H1 (cell line): ENCODE measurements at regions not wholly inside any gene's neighbourhood (a gene's known extent, or its start where the extent isn't known, plus 50 kb on each side); places are given as distances from the start of the nearest gene placed in this dataset.

Experiments used
- CTCF ChIA-PET: fragments of 300-600 bp; sonication (Branson Sonifier 250); formaldehyde crosslinking; loops from one replicate; lab custom pipeline; 2021; ENCODE audit not compliant: partially characterized antibody; lab: Charles Lee
- POLR2A ChIA-PET: fragments of 300-600 bp; sonication (Branson Sonifier 250); formaldehyde crosslinking; loops from one replicate; lab custom pipeline; 2021; ENCODE audit warnings: inconsistent platforms; ENCODE audit not compliant: partially characterized antibody; lab: Charles Lee
- DNase-seq, 2 experiments: peaks; one replicate each; pipeline versions ENCODE4 v3.0.0 to v3.0.0-alpha.2; 2010 to 2022; ENCODE audit warnings: low spot score in 2 of 2, low read depth in 1 of 2, mixed read lengths in 1 of 2
- FAIRE-seq: peaks from 2 replicates; lab custom pipeline; 2011; peaks lifted over from hg19 to GRCh38; lab: Jason Lieb, UNC
- H2AFZ ChIP-seq: 2 replicates; pipeline ENCODE4 v1.8.1; 2012; ENCODE audit warnings: low read length, inconsistent platforms
- H2AK5ac ChIP-seq: 2 replicates; pipeline ENCODE4 v1.6.1; 2013; ENCODE audit warnings: low read depth, low read length
- H2BK120ac ChIP-seq: replicated peaks from 2 replicates; pipeline ENCODE3; 2013; ENCODE audit warnings: low read depth, low read length, inconsistent platforms
- H2BK12ac ChIP-seq: 2 replicates; pipeline ENCODE4 v1.6.1; 2013; ENCODE audit warnings: low read depth, low read length
- H2BK15ac ChIP-seq: 2 replicates; pipeline ENCODE4 v1.6.1; 2013; ENCODE audit warnings: low read length
- H2BK20ac ChIP-seq: 2 replicates; pipeline ENCODE4 v1.6.1; 2013; ENCODE audit warnings: low read length
- H2BK5ac ChIP-seq: 2 replicates; pipeline ENCODE4 v1.6.1; 2013; ENCODE audit warnings: low read depth, low read length
- H3K14ac ChIP-seq: 2 replicates; pipeline ENCODE4 v1.6.1; 2013; ENCODE audit warnings: inconsistent platforms; ENCODE audit not compliant: insufficient read length
- H3K18ac ChIP-seq: 2 replicates; pipeline ENCODE4 v1.6.1; 2013; ENCODE audit warnings: low read length; ENCODE audit errors: extremely low read depth
- H3K23ac ChIP-seq: 2 replicates; pipeline ENCODE4 v1.6.1; 2013; ENCODE audit warnings: inconsistent platforms; ENCODE audit not compliant: insufficient read length
- H3K23me2 ChIP-seq: 2 replicates; pipeline ENCODE4 v1.6.1; 2013; ENCODE audit warnings: low read depth, low read length
- H3K27ac ChIP-seq: 2 replicates; pipeline ENCODE4 v1.6.1; 2011; ENCODE audit warnings: low read depth, low read length, inconsistent platforms
- H3K27me3 ChIP-seq, 4 experiments: replicated peaks in 1 of 4; 1 replicate in 1 of 4; 2 replicates in 3 of 4; pipeline versions ENCODE4 v1.6.1 to v1.8.1; 2011 to 2013; ENCODE audit warnings: low read length in 3 of 4, mild to moderate bottlenecking in 3 of 4, inconsistent platforms in 2 of 4, mixed read lengths in 2 of 4, moderate library complexity in 1 of 4; ENCODE audit not compliant: control insufficient read depth in 3 of 4, insufficient read depth in 3 of 4; ENCODE audit errors: extremely low read depth in 1 of 4
- H3K36me3 ChIP-seq, 4 experiments: 2 replicates each; pipeline versions ENCODE4 v1.6.1 to v1.8.1; 2011 to 2013; ENCODE audit warnings: mild to moderate bottlenecking in 4 of 4, low read length in 3 of 4, moderate library complexity in 2 of 4, control low read depth in 1 of 4, inconsistent platforms in 1 of 4; ENCODE audit not compliant: insufficient read depth in 4 of 4, control insufficient read depth in 2 of 4
- H3K4ac ChIP-seq: replicated peaks from 2 replicates; pipeline ENCODE3; 2013; ENCODE audit warnings: low read length, low read depth, mixed read lengths, inconsistent platforms; ENCODE audit not compliant: insufficient read length
- H3K4me1 ChIP-seq, 4 experiments: replicated peaks in 1 of 4; 1 replicate in 1 of 4; 2 replicates in 3 of 4; pipeline versions ENCODE4 v1.6.1 to v1.8.1; 2011 to 2013; ENCODE audit warnings: low read length in 3 of 4, inconsistent platforms in 2 of 4, mixed read lengths in 1 of 4; ENCODE audit not compliant: insufficient read depth in 4 of 4, control insufficient read depth in 3 of 4
- H3K4me2 ChIP-seq, 2 experiments: 2 replicates each; pipeline versions ENCODE4 v1.6.1 to v1.8.1; 2011 to 2013; ENCODE audit warnings: low read depth in 2 of 2, low read length in 2 of 2, control low read depth in 1 of 2, inconsistent platforms in 1 of 2, mild to moderate bottlenecking in 1 of 2; ENCODE audit not compliant: insufficient read depth in 1 of 2
- H3K4me3 ChIP-seq, 4 experiments: fragments of 200-600, 300-600 bp in 1 of 4; sonication (generic), shearing (Covaris generic), sonication (Bioruptor Twin) in 1 of 4; 2 replicates each; pipeline versions ENCODE4 v1.5.1 to v1.8.1; 2011 to 2016; ENCODE audit warnings: low read length in 4 of 4, low read depth in 3 of 4, control low read depth in 2 of 4, inconsistent platforms in 2 of 4, mild to moderate bottlenecking in 2 of 4, mixed read lengths in 1 of 4, moderate library complexity in 1 of 4; ENCODE audit not compliant: insufficient read depth in 2 of 4; ENCODE audit errors: extremely low read depth in 1 of 4
- H3K56ac ChIP-seq: replicated peaks from 2 replicates; pipeline ENCODE3; 2013; ENCODE audit warnings: low read depth, mild to moderate bottlenecking, mixed read lengths, low read length, inconsistent platforms; ENCODE audit not compliant: insufficient read length
- H3K79me1 ChIP-seq: 2 replicates; pipeline ENCODE4 v1.6.1; 2013; ENCODE audit warnings: low read depth, low read length, control low read depth
- H3K79me2 ChIP-seq, 2 experiments: 2 replicates each; pipeline versions ENCODE4 v1.6.1 to v1.8.1; 2012 to 2013; ENCODE audit warnings: low read length in 2 of 2, mild to moderate bottlenecking in 2 of 2, inconsistent platforms in 1 of 2; ENCODE audit not compliant: insufficient read depth in 2 of 2, control insufficient read depth in 1 of 2
- H3K9ac ChIP-seq, 4 experiments: replicated peaks in 1 of 4; 1 replicate in 1 of 4; 2 replicates in 3 of 4; pipeline versions ENCODE4 v1.6.1 to v1.8.1; 2011 to 2013; ENCODE audit warnings: low read depth in 3 of 4, low read length in 3 of 4, control low read depth in 2 of 4, mild to moderate bottlenecking in 2 of 4, moderate library complexity in 2 of 4, inconsistent platforms in 1 of 4; ENCODE audit errors: extremely low read depth in 1 of 4
- H3K9me3 ChIP-seq, 2 experiments: 2 replicates each; pipeline versions ENCODE4 v1.6.1 to v1.8.1; 2012 to 2013; ENCODE audit warnings: mild to moderate bottlenecking in 2 of 2, moderate library complexity in 2 of 2, control low read depth in 1 of 2, inconsistent platforms in 1 of 2, low read depth in 1 of 2, low read length in 1 of 2, mixed read lengths in 1 of 2; ENCODE audit not compliant: insufficient read depth in 2 of 2
- H4K20me1 ChIP-seq, 2 experiments: replicated peaks in 1 of 2; 2 replicates each; pipeline versions ENCODE3 to v1.8.1; 2011 to 2013; ENCODE audit warnings: inconsistent platforms in 2 of 2, low read length in 2 of 2, mild to moderate bottlenecking in 1 of 2; ENCODE audit not compliant: insufficient read depth in 2 of 2, control insufficient read depth in 1 of 2
- H4K5ac ChIP-seq: 2 replicates; pipeline ENCODE4 v1.6.1; 2013; ENCODE audit warnings: low read length, low read depth, mixed read lengths, inconsistent platforms; ENCODE audit not compliant: insufficient read length
- H4K8ac ChIP-seq: 2 replicates; pipeline ENCODE4 v1.8.0; 2013; ENCODE audit warnings: mild to moderate bottlenecking, moderate library complexity, low read length, inconsistent platforms; ENCODE audit not compliant: insufficient read depth; ENCODE audit errors: extremely low read depth
- H4K91ac ChIP-seq: replicated peaks from 2 replicates; pipeline ENCODE3; 2013; ENCODE audit warnings: low read length, mixed read lengths, inconsistent platforms; ENCODE audit not compliant: insufficient read length
- CBX5 ChIP-seq: fragments of 300-800, 300-1000 bp; sonication (generic); IDR thresholded peaks from 2 replicates; pipeline ENCODE4 v1.7.1; 2016; ENCODE audit warnings: antibody characterized with exemption, low read length, low read depth
- CHD1 ChIP-seq: IDR thresholded peaks from 2 replicates; pipeline ENCODE4 v1.6.1; 2012; ENCODE audit warnings: low read depth, low read length, improper control_type of control experiment
- CTBP2 ChIP-seq: IDR thresholded peaks from 2 replicates; pipeline ENCODE4 v1.7.0; 2011; ENCODE audit warnings: borderline replicate concordance, mild to moderate bottlenecking, moderate library complexity, mixed read lengths, low read length; ENCODE audit not compliant: insufficient read depth, insufficient read length
- CTCF ChIP-seq, 3 experiments: IDR thresholded peaks; 1 replicate in 2 of 3; 2 replicates in 1 of 3; pipeline versions ENCODE4 v1.5.1 to v1.6.1; 2011; ENCODE audit warnings: low read length in 3 of 3, mild to moderate bottlenecking in 3 of 3, inconsistent platforms in 2 of 3, low read depth in 1 of 3, moderate library complexity in 1 of 3; ENCODE audit not compliant: insufficient read depth in 1 of 3; ENCODE audit errors: control extremely low read depth in 1 of 3
- HDAC2 ChIP-seq, 2 experiments: fragments of 300-600 bp in 1 of 2; sonication (generic) in 1 of 2; IDR thresholded peaks; 2 replicates each; pipeline ENCODE4 v1.6.1; 2011 to 2012; ENCODE audit warnings: low read depth in 2 of 2, low read length in 2 of 2, mild to moderate bottlenecking in 2 of 2, moderate library complexity in 2 of 2, borderline replicate concordance in 1 of 2, inconsistent platforms in 1 of 2
- HDAC6 ChIP-seq: IDR thresholded peaks from one replicate; pipeline ENCODE4 v1.7.1; 2012; ENCODE audit warnings: low read depth, mild to moderate bottlenecking, inconsistent platforms, low read length, moderate library complexity
- POLR2A ChIP-seq, 2 experiments: IDR thresholded peaks; 1 replicate in 1 of 2; 2 replicates in 1 of 2; pipeline ENCODE4 v1.6.1; 2011; ENCODE audit warnings: low read depth in 2 of 2, low read length in 2 of 2, mild to moderate bottlenecking in 2 of 2; ENCODE audit errors: control extremely low read depth in 1 of 2
- RFX5 ChIP-seq: IDR thresholded peaks from 2 replicates; pipeline ENCODE4 v1.6.1; 2011; ENCODE audit warnings: low read depth, low read length, improper control_type of control experiment, borderline replicate concordance
- SP1 ChIP-seq: IDR thresholded peaks from 2 replicates; pipeline ENCODE4 v1.6.1; 2011; ENCODE audit warnings: low read depth, low read length
- TAF1 ChIP-seq: IDR thresholded peaks from 2 replicates; pipeline ENCODE4 v1.6.1; 2011; ENCODE audit warnings: mild to moderate bottlenecking, low read depth, low read length
- WGBS, 2 experiments: shearing (Covaris generic) in 1 of 2; methylation state at CpG; one replicate each; pipeline versions ENCODE4 v1.1.6 to v1.1.7; 2013 to 2015; ENCODE audit warnings: low lambda C conversion rate in 2 of 2, mixed read lengths in 2 of 2, inconsistent platforms in 1 of 2, low coverage in 1 of 2, missing lambda C conversion rate in 1 of 2; ENCODE audit not compliant: insufficient replicate concordance in 2 of 2, insufficient coverage in 1 of 2, insufficient read length in 1 of 2; ENCODE audit errors: extremely low coverage in 1 of 2, missing lambda C conversion rate in 1 of 2; 5-methylcytosine and 5-hydroxymethylcytosine counted together

GRCh38 chr15:62950462-62950931, 92.0 kb upstream of the TPM1 start:
- WGBS, 2 experiments: 89% methylated on average over 5 of the region's 5 CpGs; no CpG with 5 or more reads in 1 of the 2 experiments
- Histone ChIP-seq H4K20me1 (no peaks in the 10 kb centered on the region), H4K5ac (no peak overlapping the region), H4K91ac (no peak overlapping the region), H2AK5ac (no peak overlapping the region), H3K14ac (no peak overlapping the region), H3K9ac (no peak overlapping the region), H3K79me1 (no peaks in the 10 kb centered on the region), H3K27me3 (no peaks in the 10 kb centered on the region), H3K23ac (no peak overlapping the region), H4K8ac (no peak overlapping the region), H2BK5ac (no peak overlapping the region), H2BK12ac (no peak overlapping the region), H3K27ac (no peak overlapping the region), H3K4me3 (no peak overlapping the region), H3K79me2 (no peaks in the 10 kb centered on the region), H3K36me3 (no peaks in the 10 kb centered on the region), H3K9me3 (no peaks in the 10 kb centered on the region), H3K18ac (no peak overlapping the region), H2BK20ac (no peak overlapping the region), H3K4me2 (no peak overlapping the region), H2BK120ac (no peak overlapping the region), H2BK15ac (no peak overlapping the region), H2AFZ (0 out of 2 replicates have a peak overlapping the region, but pooled peaks have one; percentile 4), H3K23me2 (no peaks in the 10 kb centered on the region), H3K4me1 (no peaks in the 10 kb centered on the region), H3K56ac (no peak overlapping the region), H3K4ac (no peak overlapping the region)
- FAIRE-seq (no peak), DNase-seq (no peak)
- ChIA-PET CTCF (interaction anchor here (1.0 to 1.6 kb wide), 2 partner anchors 10 to 38 kb away, joined by 3 to 5 read pairs; no protein-coding TSS in a partner anchor), POLR2A (interaction anchor here (1.2 kb wide), 1 partner anchor 92 kb away, joined by 4 read pairs; the partner anchor contains the start of gene TPM1)
- TF ChIP-seq CTCF (IDR thresholded peaks at IDR 0.05; ENCODE audit: control extremely low read depth in 1 of 3, insufficient read depth in 1 of 3, low read depth in 1 of 3, low read length in 3 of 3) (no peak), RFX5 (no peak), SP1 (no peak), HDAC6 (no peak), HDAC2 (IDR thresholded peaks at IDR 0.05; ENCODE audit: borderline replicate concordance in 1 of 2, low read depth in 2 of 2, low read length in 2 of 2) (no peak), CBX5 (no peak), POLR2A (IDR thresholded peaks at IDR 0.05; ENCODE audit: control extremely low read depth in 1 of 2, low read depth in 2 of 2, low read length in 2 of 2) (no peak), CHD1 (no peak), TAF1 (no peak), CTBP2 (no peak)
